HG03442 (cell line): ENCODE measurements at regions not wholly inside any gene's neighbourhood (a gene's known extent, or its start where the extent isn't known, plus 50 kb on each side); places are given as distances from the start of the nearest gene placed in this dataset.
"Not testable (repeated sequence)": the region's sequence is repeated elsewhere in the genome, so short reads cannot be mapped to it uniquely, and the experiment has no call there.

ENCODE experiments used
- ATAC-seq: cut with Tn5 transposase; IDR thresholded peaks from one replicate; pipeline ENCODE4 v1.9.1; 2021; ENCODE audit warnings: mild to moderate bottlenecking, moderate library complexity; ENCODE audit not compliant: unreplicated experiment

DNA sequence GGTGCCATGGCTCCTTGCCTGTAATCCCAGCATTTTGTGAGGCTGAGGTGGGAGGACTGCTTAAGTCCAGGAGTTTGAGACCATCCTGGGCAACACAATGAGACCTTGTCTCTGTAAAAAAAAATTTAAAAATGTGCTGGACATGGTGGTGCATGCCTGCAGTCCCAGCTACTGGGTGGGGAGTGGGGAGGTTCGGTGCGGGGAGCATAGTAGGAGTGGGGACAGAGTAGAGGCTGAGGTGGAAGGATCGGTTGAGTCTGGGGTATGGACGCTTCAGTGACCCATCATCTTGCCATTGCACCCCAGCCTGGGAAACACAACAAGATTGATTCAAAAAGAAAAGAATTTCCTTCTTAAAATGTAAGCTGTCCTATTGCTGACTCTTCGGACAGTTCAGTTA lies 1490.0 kb upstream of the GBE1 start:
- no peak for ATAC-seq

- ATAC-seq, result no peak
These were observed 1489.2 kb upstream of the GBE1 start for GRCh38 chr3:83250613-83251012.

GRCh38 chr3:83248454-83248853 lies 1487.0 kb upstream of the GBE1 start:
- no peak for ATAC-seq

GRCh38 chr3:83235180-83235814 lies 1473.9 kb upstream of the GBE1 start:
- no peak for ATAC-seq

GRCh38 chr3:83233715-83234114 lies 1472.3 kb upstream of the GBE1 start:
- no peak for ATAC-seq

GRCh38 chr3:83230841-83231240 lies 1469.4 kb upstream of the GBE1 start:
- ATAC-seq, result no peak

- ATAC-seq, result no peak
These were observed 1468.9 kb upstream of the GBE1 start for GRCh38 chr3:83230376-83230775.

DNA sequence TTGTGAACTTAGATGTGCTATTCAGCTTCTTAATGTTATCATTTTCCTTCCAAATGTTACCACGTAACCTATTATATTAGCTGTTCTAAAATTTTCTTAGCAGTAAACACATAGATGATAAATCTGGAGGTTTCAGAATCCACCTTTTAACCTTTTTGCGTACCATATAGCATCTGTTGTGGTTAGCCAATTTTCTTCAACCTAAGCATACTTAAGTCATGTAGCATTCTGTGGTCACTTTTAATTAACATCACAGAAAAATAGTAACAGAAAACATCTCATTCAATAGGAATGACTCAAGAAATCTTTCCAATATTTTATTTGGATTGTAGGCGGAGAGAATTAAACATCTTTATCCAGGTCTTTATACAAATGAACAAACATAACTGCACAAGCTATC lies 1465.3 kb upstream of the GBE1 start:
- no peak for ATAC-seq

GRCh38 chr3:83224101-83224868 lies 1462.8 kb upstream of the GBE1 start:
- no peak for ATAC-seq

GRCh38 chr3:83218383-83219200 lies 1457.1 kb upstream of the GBE1 start:
- ATAC-seq, result no peak

- ATAC-seq, result not testable (repeated sequence)
These were observed 1456.2 kb upstream of the GBE1 start for GRCh38 chr3:83217595-83218118.

GRCh38 chr3:83216919-83217594 lies 1455.6 kb upstream of the GBE1 start:
- ATAC-seq, result no peak

DNA sequence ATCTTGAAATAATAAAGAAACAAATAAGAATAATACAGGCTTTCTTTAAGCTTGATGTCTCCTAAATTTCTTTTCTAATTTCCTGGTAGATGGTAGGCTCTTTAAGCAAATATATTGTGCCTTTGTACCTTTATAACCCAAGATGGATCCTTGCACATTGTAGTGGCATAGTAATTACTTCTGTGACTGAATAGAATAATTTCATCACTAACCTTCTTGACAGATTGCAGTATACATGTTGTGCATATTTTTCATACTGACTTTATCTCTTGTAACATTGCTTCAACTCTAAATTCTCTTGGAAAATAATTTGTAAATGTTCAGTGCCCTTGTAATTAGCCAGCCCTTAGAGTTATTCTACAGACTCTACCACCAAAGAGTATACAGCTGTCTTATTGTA lies 1433.8 kb upstream of the GBE1 start:
- no peak for ATAC-seq

GRCh38 chr3:83193526-83193925 lies 1432.1 kb upstream of the GBE1 start:
- ATAC-seq, result no peak

- ATAC-seq, result no peak
These were observed 1428.2 kb upstream of the GBE1 start for GRCh38 chr3:83189634-83190033.

- no peak for ATAC-seq
These were observed 1408.0 kb upstream of the GBE1 start for GRCh38 chr3:83169473-83169872.

GRCh38 chr3:83150896-83151295 lies 1389.5 kb upstream of the GBE1 start:
- ATAC-seq, result no peak

DNA sequence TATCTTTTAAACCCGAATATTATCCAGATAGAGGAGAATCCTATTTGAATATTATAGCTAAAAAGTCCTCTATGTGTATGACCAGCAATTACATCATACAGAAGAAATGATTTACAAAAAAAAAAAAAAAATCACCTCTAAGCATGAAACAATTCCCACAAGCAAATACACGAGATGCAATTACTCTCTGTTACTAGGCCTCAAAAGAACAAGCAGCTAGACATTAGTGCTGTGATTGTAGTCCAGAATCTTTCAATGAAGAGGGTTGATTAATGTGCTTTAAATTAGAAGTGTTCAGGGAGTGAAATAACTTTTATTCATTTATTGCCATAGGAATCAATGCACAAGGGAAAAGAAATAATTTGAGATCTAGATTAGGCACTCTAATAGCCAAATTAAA lies 1379.5 kb upstream of the GBE1 start:
- no peak for ATAC-seq

DNA sequence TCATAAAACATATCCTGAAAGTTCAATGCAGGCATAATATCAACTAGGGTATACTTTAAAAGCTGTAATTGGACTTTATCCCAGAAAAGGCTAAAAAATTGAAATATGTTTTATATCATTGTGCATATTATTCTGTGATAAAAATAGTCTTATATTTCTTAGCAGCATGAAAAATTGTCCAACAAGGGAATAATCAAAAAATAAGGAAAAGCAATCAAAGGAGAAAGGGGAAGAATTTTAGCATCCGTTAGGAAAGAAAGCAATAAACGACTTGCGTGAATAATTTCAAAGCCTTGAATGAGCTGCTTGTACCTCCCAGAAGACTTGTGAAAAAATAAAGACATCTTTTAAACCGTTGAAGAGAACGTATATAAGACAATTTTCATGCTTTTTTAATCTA lies 1369.8 kb upstream of the GBE1 start:
- ATAC-seq, result no peak

DNA sequence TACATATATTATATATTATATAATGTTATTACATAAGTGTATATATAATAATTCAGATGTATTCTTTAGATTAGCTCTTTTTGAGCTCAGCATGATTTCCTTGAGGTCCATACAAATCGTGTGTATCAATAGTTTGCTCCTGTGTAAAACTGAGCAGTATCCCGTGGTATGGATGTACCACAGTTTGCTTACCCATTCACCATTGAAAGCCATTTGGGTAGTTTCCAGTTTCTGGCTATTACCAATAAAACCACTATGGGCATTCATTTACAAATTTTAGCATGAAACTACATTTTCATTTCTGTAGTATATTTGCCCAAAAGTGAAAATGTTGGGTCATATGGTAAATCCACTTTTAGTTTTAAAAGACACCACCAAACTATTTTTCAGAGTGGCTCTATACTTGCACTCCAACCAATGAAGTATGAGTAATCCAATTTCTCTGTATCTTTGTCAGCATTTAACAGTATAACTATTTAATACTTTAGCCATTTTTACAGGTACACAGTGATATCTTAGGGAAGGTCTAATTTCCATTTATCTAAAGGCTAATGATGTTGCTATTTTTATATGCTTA lies 1361.4 kb upstream of the GBE1 start:
- no peak for ATAC-seq

- ATAC-seq, result no peak
These were observed 1331.8 kb upstream of the GBE1 start for GRCh38 chr3:83093222-83093572.
